ENCODE measurements at regions not wholly inside any gene's neighbourhood (a gene's known extent, or its start where the extent isn't known, plus 50 kb on each side); places are given as distances from the start of the nearest gene placed in this dataset.

GRCh38 chr2:81648370-81648769 lies 1343.8 kb upstream of the LRRTM1 start:
- Mint-ChIP-seq H3K27ac (no peak overlapping the region), H3K9me3 (peaks cover 31% of the 10 kb centered on the region), H3K27me3 (no peaks in the 10 kb centered on the region), H3K4me3 (no peak overlapping the region), H3K4me1 (ENCODE audit: low read depth) (no peaks in the 10 kb centered on the region), H3K36me3 (ENCODE audit: low read depth) (no peaks in the 10 kb centered on the region)
- no peak for DNase-seq

- H3K36me3 Mint-ChIP-seq (ENCODE audit: low read depth) = no peaks in the 10 kb centered on the region
- peaks cover 28% of the 10 kb centered on the region for H3K9me3 Mint-ChIP-seq
- H3K27me3 Mint-ChIP-seq = no peaks in the 10 kb centered on the region
- no peak overlapping the region for H3K27ac Mint-ChIP-seq
- no peaks in the 10 kb centered on the region for H3K4me1 Mint-ChIP-seq (ENCODE audit: low read depth)
- no peak overlapping the region for H3K4me3 Mint-ChIP-seq
- DNase-seq = no peak
Measured at GRCh38 chr2:81647715-81648230, 1343.2 kb upstream of the LRRTM1 start.

- Mint-ChIP-seq H3K27ac (no peak overlapping the region), H3K9me3 (peaks cover 33% of the 10 kb centered on the region), H3K4me3 (no peak overlapping the region), H3K36me3 (ENCODE audit: low read depth) (no peaks in the 10 kb centered on the region), H3K4me1 (ENCODE audit: low read depth) (no peaks in the 10 kb centered on the region), H3K27me3 (no peaks in the 10 kb centered on the region)
- DNase-seq = no peak
Measured at GRCh38 chr2:81645745-81646301, 1341.3 kb upstream of the LRRTM1 start.

- no peak for DNase-seq
- no peaks in the 10 kb centered on the region for H3K36me3 Mint-ChIP-seq (ENCODE audit: low read depth)
- H3K27ac Mint-ChIP-seq = no peak overlapping the region
- peaks cover 36% of the 10 kb centered on the region for H3K9me3 Mint-ChIP-seq
- H3K4me3 Mint-ChIP-seq = no peak overlapping the region
- no peaks in the 10 kb centered on the region for H3K4me1 Mint-ChIP-seq (ENCODE audit: low read depth)
- H3K27me3 Mint-ChIP-seq = no peaks in the 10 kb centered on the region
Measured at GRCh38 chr2:81644189-81644588, 1339.6 kb upstream of the LRRTM1 start.

GRCh38 chr2:81624825-81625224 lies 1320.3 kb upstream of the LRRTM1 start:
- H3K36me3 Mint-ChIP-seq (ENCODE audit: low read depth) = no peaks in the 10 kb centered on the region
- no peak for DNase-seq
- H3K4me1 Mint-ChIP-seq (ENCODE audit: low read depth) = no peaks in the 10 kb centered on the region
- no peak overlapping the region for H3K27ac Mint-ChIP-seq
- peaks cover 23% of the 10 kb centered on the region for H3K9me3 Mint-ChIP-seq
- H3K4me3 Mint-ChIP-seq = no peak overlapping the region
- H3K27me3 Mint-ChIP-seq = no peaks in the 10 kb centered on the region

- H3K36me3 Mint-ChIP-seq (ENCODE audit: low read depth) = no peaks in the 10 kb centered on the region
- no peak for DNase-seq
- no peaks in the 10 kb centered on the region for H3K27me3 Mint-ChIP-seq
- peaks cover 15% of the 10 kb centered on the region for H3K9me3 Mint-ChIP-seq
- no peak overlapping the region for H3K27ac Mint-ChIP-seq
- H3K4me1 Mint-ChIP-seq (ENCODE audit: low read depth) = no peaks in the 10 kb centered on the region
- no peak overlapping the region for H3K4me3 Mint-ChIP-seq
Measured at GRCh38 chr2:81600088-81600487, 1295.5 kb upstream of the LRRTM1 start.

- Mint-ChIP-seq H3K4me3 (no peak overlapping the region), H3K27ac (no peak overlapping the region), H3K4me1 (ENCODE audit: low read depth) (no peaks in the 10 kb centered on the region), H3K36me3 (ENCODE audit: low read depth) (no peaks in the 10 kb centered on the region), H3K9me3 (peaks cover 15% of the 10 kb centered on the region), H3K27me3 (no peaks in the 10 kb centered on the region)
- no peak for DNase-seq
Measured at GRCh38 chr2:81598453-81598852, 1293.9 kb upstream of the LRRTM1 start.

GRCh38 chr2:81589406-81589805 lies 1284.9 kb upstream of the LRRTM1 start:
- no peaks in the 10 kb centered on the region for H3K27me3 Mint-ChIP-seq
- no peaks in the 10 kb centered on the region for H3K4me1 Mint-ChIP-seq (ENCODE audit: low read depth)
- H3K27ac Mint-ChIP-seq = no peak overlapping the region
- no peak overlapping the region for H3K4me3 Mint-ChIP-seq
- H3K9me3 Mint-ChIP-seq = peaks cover 13% of the 10 kb centered on the region
- DNase-seq = no peak
- no peaks in the 10 kb centered on the region for H3K36me3 Mint-ChIP-seq (ENCODE audit: low read depth)

GRCh38 chr2:81583311-81584108 lies 1279.0 kb upstream of the LRRTM1 start:
- no peak overlapping the region for H3K4me3 Mint-ChIP-seq
- H3K9me3 Mint-ChIP-seq = peaks cover 28% of the 10 kb centered on the region
- H3K4me1 Mint-ChIP-seq (ENCODE audit: low read depth) = no peaks in the 10 kb centered on the region
- H3K27ac Mint-ChIP-seq = no peak overlapping the region
- H3K27me3 Mint-ChIP-seq = no peaks in the 10 kb centered on the region
- no peak for DNase-seq
- no peaks in the 10 kb centered on the region for H3K36me3 Mint-ChIP-seq (ENCODE audit: low read depth)

- no peaks in the 10 kb centered on the region for H3K36me3 Mint-ChIP-seq (ENCODE audit: low read depth)
- H3K9me3 Mint-ChIP-seq = peaks cover 14% of the 10 kb centered on the region
- no peaks in the 10 kb centered on the region for H3K27me3 Mint-ChIP-seq
- DNase-seq = no peak
- H3K27ac Mint-ChIP-seq = no peak overlapping the region
- no peaks in the 10 kb centered on the region for H3K4me1 Mint-ChIP-seq (ENCODE audit: low read depth)
- no peak overlapping the region for H3K4me3 Mint-ChIP-seq
Measured at GRCh38 chr2:81576713-81577112, 1272.2 kb upstream of the LRRTM1 start.

GRCh38 chr2:81551040-81551634 lies 1246.6 kb upstream of the LRRTM1 start:
- H3K9me3 Mint-ChIP-seq = peaks cover 14% of the 10 kb centered on the region
- H3K27me3 Mint-ChIP-seq = no peaks in the 10 kb centered on the region
- H3K36me3 Mint-ChIP-seq (ENCODE audit: low read depth) = no peaks in the 10 kb centered on the region
- no peak overlapping the region for H3K4me3 Mint-ChIP-seq
- H3K27ac Mint-ChIP-seq = no peak overlapping the region
- no peaks in the 10 kb centered on the region for H3K4me1 Mint-ChIP-seq (ENCODE audit: low read depth)
- DNase-seq = no peak

GRCh38 chr2:81550277-81550676 lies 1245.7 kb upstream of the LRRTM1 start:
- DNase-seq = no peak
- Mint-ChIP-seq H3K27ac (no peak overlapping the region), H3K4me3 (no peak overlapping the region), H3K4me1 (ENCODE audit: low read depth) (no peaks in the 10 kb centered on the region), H3K27me3 (no peaks in the 10 kb centered on the region), H3K9me3 (peaks cover 14% of the 10 kb centered on the region), H3K36me3 (ENCODE audit: low read depth) (no peaks in the 10 kb centered on the region)

GRCh38 chr2:81549646-81550045 lies 1245.1 kb upstream of the LRRTM1 start:
- no peak overlapping the region for H3K4me3 Mint-ChIP-seq
- H3K27ac Mint-ChIP-seq = no peak overlapping the region
- no peaks in the 10 kb centered on the region for H3K36me3 Mint-ChIP-seq (ENCODE audit: low read depth)
- H3K27me3 Mint-ChIP-seq = no peaks in the 10 kb centered on the region
- H3K4me1 Mint-ChIP-seq (ENCODE audit: low read depth) = no peaks in the 10 kb centered on the region
- no peak for DNase-seq
- H3K9me3 Mint-ChIP-seq = peaks cover 11% of the 10 kb centered on the region

- H3K27me3 Mint-ChIP-seq = no peaks in the 10 kb centered on the region
- no peak for DNase-seq
- no peaks in the 10 kb centered on the region for H3K36me3 Mint-ChIP-seq (ENCODE audit: low read depth)
- peaks cover 7% of the 10 kb centered on the region for H3K9me3 Mint-ChIP-seq
- H3K27ac Mint-ChIP-seq = no peak overlapping the region
- H3K4me3 Mint-ChIP-seq = no peak overlapping the region
- H3K4me1 Mint-ChIP-seq (ENCODE audit: low read depth) = no peaks in the 10 kb centered on the region
Measured at GRCh38 chr2:81545626-81546025, 1241.1 kb upstream of the LRRTM1 start.

- Mint-ChIP-seq H3K4me3 (no peak overlapping the region), H3K9me3 (peaks cover 14% of the 10 kb centered on the region), H3K27ac (no peak overlapping the region), H3K36me3 (ENCODE audit: low read depth) (no peaks in the 10 kb centered on the region), H3K27me3 (no peaks in the 10 kb centered on the region), H3K4me1 (ENCODE audit: low read depth) (no peaks in the 10 kb centered on the region)
- no peak for DNase-seq
Measured at GRCh38 chr2:81542119-81542518, 1237.6 kb upstream of the LRRTM1 start.
